Esophagus (tissue), 2 donors: ENCODE measurements at regions not wholly inside any gene's neighbourhood (a gene's known extent, or its start where the extent isn't known, plus 50 kb on each side); places are given as distances from the start of the nearest gene placed in this dataset.
"Not testable (repeated sequence)": the region's sequence is repeated elsewhere in the genome, so short reads cannot be mapped to it uniquely, and the experiment has no call there.

Source experiments
- H3K27ac ChIP-seq, 2 donors: one replicate each; pipeline ENCODE4 v1.5.1; 2013; ENCODE audit warnings: low read depth in 2 of 2, mild to moderate bottlenecking in 2 of 2, inconsistent platforms in 1 of 2, low read length in 1 of 2, moderate library complexity in 1 of 2
- H3K27me3 ChIP-seq, 2 donors: one replicate each; pipeline ENCODE4 v1.6.1; 2013; ENCODE audit warnings: low read length in 2 of 2, control low read depth in 1 of 2, mild to moderate bottlenecking in 1 of 2; ENCODE audit not compliant: insufficient read depth in 2 of 2, control insufficient read depth in 1 of 2
- H3K36me3 ChIP-seq, 2 donors: one replicate each; pipeline ENCODE4 v1.6.1; 2013; ENCODE audit warnings: low read length in 1 of 2; ENCODE audit not compliant: control insufficient read depth in 2 of 2, insufficient read depth in 2 of 2
- H3K4me1 ChIP-seq, 2 donors: one replicate each; pipeline ENCODE4 v1.6.1; 2013; ENCODE audit warnings: low read length in 1 of 2; ENCODE audit not compliant: control insufficient read depth in 2 of 2, insufficient read depth in 2 of 2
- H3K4me3 ChIP-seq, 2 donors: one replicate each; pipeline ENCODE4 v1.5.1; 2013; ENCODE audit warnings: low read length in 2 of 2, mild to moderate bottlenecking in 2 of 2, low read depth in 1 of 2, moderate library complexity in 1 of 2
- H3K9me3 ChIP-seq, 2 donors: one replicate each; pipeline ENCODE4 v1.6.1; 2013; ENCODE audit warnings: mild to moderate bottlenecking in 2 of 2, low read depth in 1 of 2, low read length in 1 of 2, moderate library complexity in 1 of 2; ENCODE audit not compliant: control insufficient read depth in 2 of 2, insufficient read depth in 1 of 2
- WGBS, 2 donors: extraction: QIAGEN DNeasy Blood & Tissue Kit; methylation state at CpG; one replicate each; pipeline ENCODE4 v1.1.7; 2013; 5-methylcytosine and 5-hydroxymethylcytosine counted together
- donor health status: healthy with polysubstance abuse.
- donor health status: Bipolar disorder and iron deficiency.

DNA sequence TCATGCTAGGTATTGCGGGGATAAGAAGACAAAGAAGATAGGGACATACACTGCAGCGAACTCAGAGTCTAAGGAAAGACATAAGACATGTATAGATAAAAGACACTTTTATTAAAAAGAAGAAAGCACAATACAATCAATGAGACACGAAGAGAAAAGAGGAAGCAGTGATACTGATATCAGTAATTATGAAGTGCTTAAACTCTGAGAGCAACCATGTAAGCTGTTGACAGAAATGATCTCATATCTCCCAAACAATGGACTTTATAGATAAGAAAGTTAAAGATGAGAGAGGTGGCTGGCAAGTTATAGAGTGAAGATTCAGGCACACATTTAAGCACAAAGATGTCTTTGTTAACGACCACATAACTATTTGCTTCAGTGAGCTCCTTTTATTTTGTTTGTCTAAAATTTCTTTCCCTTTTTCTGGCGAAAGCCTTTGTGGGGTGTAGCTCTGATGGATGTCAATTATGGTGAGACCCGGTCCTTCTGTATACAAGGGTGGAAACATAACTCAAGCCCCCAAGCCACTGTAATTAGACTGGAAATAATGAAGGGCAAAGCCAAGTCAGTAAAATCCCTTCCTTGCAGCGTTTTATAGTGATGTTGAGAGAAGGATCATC is 818.0 kb upstream of the SLC10A2 start:
- Histone ChIP-seq H3K4me1 (no peaks in the 10 kb centered on the region), H3K27ac (no peak overlapping the region), H3K27me3 (no peaks in the 10 kb centered on the region), H3K9me3 (no peaks in the 10 kb centered on the region), H3K4me3 (no peak overlapping the region), H3K36me3 (no peaks in the 10 kb centered on the region)
- 74 to 78% methylated on average over 7 of the region's 7 CpGs for WGBS, 2 donors

DNA sequence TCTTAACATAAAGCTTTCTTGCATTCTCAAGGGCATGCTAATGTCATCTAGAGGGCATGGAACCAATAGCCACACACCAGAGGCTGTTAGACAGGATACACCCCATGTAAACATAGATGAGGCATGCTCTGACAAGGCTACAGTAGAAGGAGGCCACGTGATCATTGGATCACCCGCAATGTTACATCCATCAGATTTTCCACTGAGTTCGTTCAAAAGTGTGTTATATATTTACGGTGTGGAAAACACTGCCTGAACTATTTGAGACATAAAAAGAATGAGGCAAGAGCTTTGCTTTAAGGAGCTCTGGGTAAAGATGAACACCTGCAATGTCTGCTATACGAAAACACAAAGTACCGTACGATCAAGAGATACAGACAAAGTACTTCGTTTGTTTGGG is 817.5 kb upstream of the SLC10A2 start:
- no peaks in the 10 kb centered on the region for H3K27me3 ChIP-seq
- no peaks in the 10 kb centered on the region for H3K36me3 ChIP-seq
- no peaks in the 10 kb centered on the region for H3K9me3 ChIP-seq
- no peak overlapping the region for H3K4me3 ChIP-seq
- no peaks in the 10 kb centered on the region for H3K4me1 ChIP-seq
- WGBS, 2 donors, result 62 to 66% methylated on average over 8 of the region's 8 CpGs
- H3K27ac ChIP-seq, result no peak overlapping the region

DNA sequence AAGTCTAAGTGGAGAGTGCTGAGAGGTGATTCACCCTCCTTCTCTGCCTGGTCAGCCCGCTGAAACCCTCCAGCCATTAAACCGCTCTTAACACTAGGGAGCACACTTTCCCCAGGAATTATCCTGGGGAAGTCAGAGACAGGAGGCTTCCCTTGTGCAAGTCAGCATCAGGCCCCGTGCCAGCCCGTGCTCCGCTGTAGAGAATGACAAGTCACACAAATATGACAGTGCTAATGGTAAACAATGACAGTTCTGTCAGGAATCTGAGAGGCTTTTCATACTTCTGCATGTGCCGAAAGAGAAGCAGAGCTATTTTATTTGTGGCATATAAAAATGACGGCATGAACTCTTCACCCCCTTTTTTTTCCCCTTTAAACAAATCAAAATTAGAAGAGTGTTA is 816.9 kb upstream of the SLC10A2 start:
- no peaks in the 10 kb centered on the region for H3K36me3 ChIP-seq
- H3K4me1 ChIP-seq, result no peaks in the 10 kb centered on the region
- H3K9me3 ChIP-seq, result no peaks in the 10 kb centered on the region
- H3K4me3 ChIP-seq, result no peak overlapping the region
- no peaks in the 10 kb centered on the region for H3K27me3 ChIP-seq
- 6 to 7% methylated on average over 7 of the region's 7 CpGs for WGBS, 2 donors
- no peak overlapping the region for H3K27ac ChIP-seq

DNA sequence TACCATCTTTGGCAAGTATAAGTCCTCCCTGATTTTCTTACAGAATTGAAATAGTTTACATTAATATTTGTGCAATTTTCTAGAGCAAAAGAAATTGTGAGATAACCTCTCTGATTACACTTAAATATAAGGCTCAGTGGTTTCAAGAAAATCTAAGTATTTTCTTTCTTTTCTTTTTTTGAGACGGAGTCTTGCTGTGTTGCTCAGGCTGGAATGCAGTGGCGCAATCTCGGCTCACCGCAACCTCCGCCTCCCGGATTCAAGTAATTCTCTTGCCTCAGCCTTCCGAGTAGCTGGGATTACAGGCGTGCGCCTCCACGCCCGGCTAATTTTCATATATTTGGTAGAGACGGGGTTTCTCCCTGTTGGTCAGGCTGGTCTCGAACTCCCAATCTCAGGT is 813.9 kb upstream of the SLC10A2 start:
- 95 to 96% methylated on average over 13 of the region's 13 CpGs for WGBS, 2 donors
- not testable (repeated sequence) for H3K27ac ChIP-seq, H3K9me3 ChIP-seq, H3K4me1 ChIP-seq, H3K36me3 ChIP-seq, H3K4me3 ChIP-seq, H3K27me3 ChIP-seq

DNA sequence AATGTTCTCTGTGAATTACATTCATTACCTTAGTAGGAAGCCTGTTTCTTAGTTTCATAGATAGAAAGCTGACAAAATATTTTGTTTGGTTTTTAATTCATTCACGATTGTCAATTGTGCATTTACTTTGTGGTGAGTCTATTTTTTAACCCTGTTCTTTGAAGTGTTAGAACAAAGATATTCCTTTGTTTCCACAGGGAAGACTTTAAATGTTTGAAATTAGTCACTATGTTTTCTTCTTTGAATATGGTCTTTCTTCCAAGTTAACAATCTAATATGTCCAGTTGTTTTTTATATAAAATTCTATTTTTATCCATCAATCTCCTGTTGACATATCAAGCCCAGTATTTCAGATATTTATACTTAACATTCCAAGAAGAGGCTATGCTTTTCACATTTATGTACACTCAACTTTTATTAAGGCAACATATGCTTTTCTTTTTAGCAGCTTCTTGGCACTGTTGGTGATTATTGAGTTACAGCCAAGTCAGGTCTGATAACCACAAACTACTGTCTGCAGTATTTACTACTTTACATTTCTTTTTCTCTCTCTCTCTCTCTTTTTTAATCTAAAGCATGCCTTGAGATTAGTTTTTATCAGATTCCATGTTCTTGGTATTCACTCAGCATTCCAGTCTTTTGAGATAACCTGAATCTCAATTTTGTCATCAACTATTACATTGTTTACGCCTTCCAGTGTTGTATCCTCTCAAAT is 812.8 kb upstream of the SLC10A2 start:
- no peak overlapping the region for H3K4me3 ChIP-seq
- no peak overlapping the region for H3K27ac ChIP-seq
- 55 to 68% methylated on average over 2 of the region's 2 CpGs for WGBS, 2 donors
- H3K4me1 ChIP-seq, result no peaks in the 10 kb centered on the region
- H3K27me3 ChIP-seq, result no peaks in the 10 kb centered on the region
- no peaks in the 10 kb centered on the region for H3K36me3 ChIP-seq
- H3K9me3 ChIP-seq, result no peaks in the 10 kb centered on the region

DNA sequence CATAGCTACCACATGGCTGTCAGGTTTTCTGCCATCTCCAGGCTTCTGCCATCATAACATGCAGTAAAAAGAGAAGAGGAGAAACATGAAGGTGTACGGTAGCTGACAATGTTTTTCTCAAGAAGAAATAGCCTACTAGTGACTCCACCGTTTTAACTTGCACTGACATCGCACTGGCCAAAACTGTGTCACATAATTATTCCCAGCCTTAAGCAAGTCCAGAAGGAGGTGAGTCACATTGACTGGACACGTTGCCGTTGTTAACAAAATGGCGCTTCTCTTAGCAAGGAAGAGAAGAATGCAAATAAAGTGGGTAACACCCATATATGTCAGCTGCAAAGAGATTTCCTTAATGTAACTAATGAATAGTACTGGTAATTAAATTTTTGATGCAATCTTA is 810.4 kb upstream of the SLC10A2 start:
- no peak overlapping the region for H3K27ac ChIP-seq
- H3K4me3 ChIP-seq, result no peak overlapping the region
- 85 to 90% methylated on average over 6 of the region's 6 CpGs for WGBS, 2 donors
- H3K27me3 ChIP-seq, result no peaks in the 10 kb centered on the region
- no peaks in the 10 kb centered on the region for H3K4me1 ChIP-seq
- no peaks in the 10 kb centered on the region for H3K9me3 ChIP-seq
- no peaks in the 10 kb centered on the region for H3K36me3 ChIP-seq

DNA sequence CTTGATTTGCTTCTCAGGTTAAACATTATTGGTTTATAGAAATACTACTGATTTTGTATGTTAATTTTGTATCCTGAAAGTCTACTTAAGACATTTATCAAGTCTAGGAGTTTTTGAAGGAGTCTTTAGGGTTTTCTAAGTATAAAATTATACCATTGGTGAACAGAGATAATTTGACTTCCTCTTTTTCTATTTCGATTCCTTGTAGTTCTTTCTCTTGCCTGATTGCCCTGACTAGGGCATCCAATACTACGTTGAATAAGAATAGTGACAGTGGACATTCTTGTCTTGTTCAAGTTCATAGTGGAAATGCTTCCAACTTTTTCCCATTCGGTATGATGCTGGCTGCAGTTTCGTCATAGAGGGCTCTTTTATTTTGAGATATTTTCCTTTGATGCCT is 807.5 kb upstream of the SLC10A2 start:
- no peaks in the 10 kb centered on the region for H3K27me3 ChIP-seq
- no peak overlapping the region for H3K4me3 ChIP-seq
- no peaks in the 10 kb centered on the region for H3K4me1 ChIP-seq
- H3K36me3 ChIP-seq, result no peaks in the 10 kb centered on the region
- H3K27ac ChIP-seq, result no peak overlapping the region
- 63 to 85% methylated on average over 4 of the region's 4 CpGs for WGBS, 2 donors
- no peaks in the 10 kb centered on the region for H3K9me3 ChIP-seq

DNA sequence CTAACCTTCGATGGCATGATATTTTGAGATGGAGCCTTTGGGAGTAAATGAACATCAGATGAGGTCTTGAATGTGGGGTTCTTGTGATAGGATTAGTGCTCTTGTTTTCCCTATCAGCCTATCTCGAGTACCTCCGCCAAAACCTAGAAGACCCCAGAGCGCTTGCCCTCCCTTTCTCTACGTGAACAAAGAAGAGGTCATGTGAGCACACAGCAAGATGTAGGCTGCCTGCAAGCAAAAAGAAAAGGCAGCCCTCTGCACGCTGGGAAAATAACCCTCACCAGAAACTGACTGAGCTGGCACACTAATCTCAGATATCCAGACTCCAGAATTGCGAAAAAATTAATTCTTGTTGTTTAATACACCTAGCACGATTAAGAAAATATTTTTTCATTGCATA is 799.8 kb upstream of the SLC10A2 start:
- Histone ChIP-seq H3K36me3 (no peaks in the 10 kb centered on the region), H3K4me1 (no peaks in the 10 kb centered on the region), H3K4me3 (no peak overlapping the region), H3K27ac (no peak overlapping the region), H3K27me3 (no peaks in the 10 kb centered on the region), H3K9me3 (no peaks in the 10 kb centered on the region)
- 79 to 83% methylated on average over 8 of the region's 8 CpGs for WGBS, 2 donors

DNA sequence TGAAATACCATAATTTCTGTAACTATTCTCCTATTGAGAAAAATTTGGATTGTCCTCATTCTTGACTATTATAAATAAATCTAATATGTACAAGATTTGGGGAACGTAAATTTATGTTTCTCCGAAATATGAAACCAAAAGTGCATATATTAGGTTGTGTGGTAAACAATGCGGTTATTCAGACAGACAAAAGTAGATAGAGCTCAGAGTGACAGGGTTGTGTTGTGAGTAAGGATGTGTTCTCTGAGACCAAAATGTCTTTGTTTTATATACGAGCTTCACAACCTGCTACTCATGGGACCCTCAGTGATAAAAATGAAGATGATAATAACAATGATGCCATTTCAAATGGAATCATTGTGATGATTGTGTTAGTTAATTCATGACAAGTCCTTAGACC is 796.3 kb upstream of the SLC10A2 start:
- H3K36me3 ChIP-seq, result no peaks in the 10 kb centered on the region
- no peak overlapping the region for H3K4me3 ChIP-seq
- no peaks in the 10 kb centered on the region for H3K9me3 ChIP-seq
- WGBS, 2 donors, result 92 to 96% methylated on average over 4 of the region's 4 CpGs
- no peaks in the 10 kb centered on the region for H3K27me3 ChIP-seq
- no peak overlapping the region for H3K27ac ChIP-seq
- H3K4me1 ChIP-seq, result no peaks in the 10 kb centered on the region

DNA sequence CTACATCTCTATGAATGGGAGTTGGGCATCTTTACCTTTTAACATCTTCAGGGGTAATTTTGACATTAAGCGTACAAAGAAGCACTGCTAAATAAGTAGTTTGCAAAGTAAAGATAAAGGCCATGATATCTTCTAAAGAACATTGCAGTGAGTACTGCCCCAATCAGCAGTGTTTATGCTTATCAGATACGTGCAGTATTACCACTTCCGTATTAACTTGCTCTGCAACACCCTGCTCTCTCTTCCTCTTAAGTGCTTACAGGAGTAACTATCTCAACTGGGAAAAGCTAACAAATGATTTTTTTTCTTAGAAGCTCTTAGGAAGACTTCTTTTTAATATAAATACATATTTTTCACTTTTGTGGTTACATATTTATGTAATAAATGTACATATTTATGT is 793.7 kb upstream of the SLC10A2 start:
- WGBS, 2 donors, result 53 to 69% methylated on average over 3 of the region's 3 CpGs
- no peak overlapping the region for H3K4me3 ChIP-seq

More for the DNA sequence above, 793.7 kb upstream of the SLC10A2 start:
- Histone ChIP-seq H3K36me3 (no peaks in the 10 kb centered on the region), H3K9me3 (no peaks in the 10 kb centered on the region), H3K27ac (no peak overlapping the region), H3K27me3 (no peaks in the 10 kb centered on the region), H3K4me1 (no peaks in the 10 kb centered on the region)
